GM13976 (cell line): ENCODE measurements at regions not wholly inside any gene's neighbourhood (a gene's known extent, or its start where the extent isn't known, plus 50 kb on each side); places are given as distances from the start of the nearest gene placed in this dataset.
"Not testable (repeated sequence)": the region's sequence is repeated elsewhere in the genome, so short reads cannot be mapped to it uniquely, and the experiment has no call there.

Source experiments
- DNase-seq: peaks from one replicate; pipeline ENCODE4 v3.0.0; 2012; ENCODE audit warnings: low spot score
- in situ Hi-C: fragments of 300-500 bp; cut with MboI; formaldehyde crosslinking; loops from one replicate; pipeline ENCODE4 v1.12.0; 2022; ENCODE audit warnings: low sequenced_read_pairs, mixed read lengths, inconsistent platforms; ENCODE audit not compliant: unreplicated experiment
- TF ChIP-seq, protein P1 (sequence below): IDR thresholded peaks from 2 replicates; pipeline ENCODE4 v1.5.1; 2012; ENCODE audit warnings: borderline replicate concordance, mild to moderate bottlenecking; ENCODE audit not compliant: insufficient read depth; ENCODE audit errors: extremely low read depth, missing control alignments, control extremely low read depth

DNA sequence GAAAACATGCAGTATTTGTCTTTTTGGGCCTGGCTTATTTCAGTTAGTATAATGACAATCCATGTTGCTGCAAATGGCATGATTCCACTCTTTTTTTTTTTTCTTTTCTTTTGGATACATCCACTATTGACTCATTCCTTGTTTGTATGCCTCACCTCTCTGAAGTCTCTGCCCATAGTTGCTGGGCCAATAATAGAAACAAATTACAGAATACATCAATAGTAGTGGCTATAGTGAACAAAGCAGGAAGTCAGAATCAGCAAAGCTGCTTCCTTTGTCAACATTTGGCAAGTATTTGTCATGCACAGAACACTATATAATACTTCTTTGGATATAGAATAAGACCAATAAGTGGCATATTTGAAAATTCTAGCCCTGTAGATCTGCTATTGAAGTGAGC lies 609.7 kb downstream of the STK39 start:
- TF ChIP-seq, protein P1, sequence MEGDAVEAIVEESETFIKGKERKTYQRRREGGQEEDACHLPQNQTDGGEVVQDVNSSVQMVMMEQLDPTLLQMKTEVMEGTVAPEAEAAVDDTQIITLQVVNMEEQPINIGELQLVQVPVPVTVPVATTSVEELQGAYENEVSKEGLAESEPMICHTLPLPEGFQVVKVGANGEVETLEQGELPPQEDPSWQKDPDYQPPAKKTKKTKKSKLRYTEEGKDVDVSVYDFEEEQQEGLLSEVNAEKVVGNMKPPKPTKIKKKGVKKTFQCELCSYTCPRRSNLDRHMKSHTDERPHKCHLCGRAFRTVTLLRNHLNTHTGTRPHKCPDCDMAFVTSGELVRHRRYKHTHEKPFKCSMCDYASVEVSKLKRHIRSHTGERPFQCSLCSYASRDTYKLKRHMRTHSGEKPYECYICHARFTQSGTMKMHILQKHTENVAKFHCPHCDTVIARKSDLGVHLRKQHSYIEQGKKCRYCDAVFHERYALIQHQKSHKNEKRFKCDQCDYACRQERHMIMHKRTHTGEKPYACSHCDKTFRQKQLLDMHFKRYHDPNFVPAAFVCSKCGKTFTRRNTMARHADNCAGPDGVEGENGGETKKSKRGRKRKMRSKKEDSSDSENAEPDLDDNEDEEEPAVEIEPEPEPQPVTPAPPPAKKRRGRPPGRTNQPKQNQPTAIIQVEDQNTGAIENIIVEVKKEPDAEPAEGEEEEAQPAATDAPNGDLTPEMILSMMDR: no peak
- no peak for DNase-seq
- in situ Hi-C loops: no loop called here

DNA sequence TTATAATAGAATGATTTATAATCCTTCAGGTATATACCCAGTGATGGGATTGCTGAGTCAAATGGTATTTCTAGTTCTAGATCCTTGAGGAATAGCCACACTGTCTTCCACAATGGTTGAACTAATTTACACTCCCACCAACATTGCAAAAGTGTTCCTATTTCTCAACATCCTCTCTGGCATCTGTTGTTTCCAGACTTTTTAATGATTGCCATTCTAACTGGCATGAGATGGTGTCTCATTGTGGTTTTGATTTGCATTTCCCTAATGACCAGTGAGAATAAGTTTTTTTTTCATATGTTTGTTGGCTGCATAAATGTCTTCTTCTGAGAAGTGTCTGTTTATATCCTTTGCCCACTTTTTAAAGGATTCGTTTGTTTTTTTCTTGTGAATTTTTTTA lies 615.1 kb downstream of the STK39 start:
- in situ Hi-C loops: not testable (repeated sequence)

DNA sequence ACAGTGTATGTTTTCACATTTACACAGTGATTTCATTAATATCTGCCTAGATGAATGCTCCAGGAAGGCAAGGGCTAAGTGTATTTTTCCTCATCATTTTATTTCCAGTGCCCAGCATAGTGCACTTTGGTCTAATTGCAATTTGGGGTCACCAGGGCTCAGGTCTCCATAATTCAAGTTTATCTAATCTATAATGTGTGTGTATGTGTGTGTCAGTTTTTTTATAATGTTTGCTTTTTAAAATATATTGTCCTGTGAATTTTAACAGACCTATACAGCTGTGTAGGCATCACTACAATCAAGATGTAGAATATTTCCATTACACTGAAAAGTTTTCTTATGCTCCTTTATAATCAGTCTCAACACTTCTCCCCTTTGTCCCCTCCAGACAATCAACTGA lies 620.4 kb downstream of the STK39 start:
- in situ Hi-C loops: no loop called here
- DNase-seq: no peak
- TF ChIP-seq, protein P1: no peak

More for the DNA sequence above, 615.1 kb downstream of the STK39 start:
- not testable (repeated sequence) for DNase-seq

DNA sequence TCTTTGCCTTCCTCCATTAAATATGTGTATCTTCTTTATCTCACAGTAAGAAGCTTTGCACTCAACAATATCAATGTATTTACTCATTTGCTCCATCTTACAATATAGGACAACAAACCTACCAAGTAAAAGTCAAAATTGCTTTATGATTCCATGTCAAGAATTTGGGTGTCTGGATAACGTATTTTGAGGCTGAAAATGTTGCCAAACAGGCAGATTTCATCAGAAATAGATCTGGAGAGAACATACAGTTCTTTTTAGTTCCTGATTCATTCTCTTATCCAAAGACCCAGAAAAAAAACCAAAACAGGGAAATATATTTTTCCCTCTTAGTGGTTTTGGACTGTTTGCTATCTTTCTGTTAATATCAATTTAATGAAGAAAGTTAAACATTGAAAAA lies 621.1 kb downstream of the STK39 start:
- TF ChIP-seq, protein P1: no peak
- no peak for DNase-seq
- in situ Hi-C loops: no loop called here

DNA sequence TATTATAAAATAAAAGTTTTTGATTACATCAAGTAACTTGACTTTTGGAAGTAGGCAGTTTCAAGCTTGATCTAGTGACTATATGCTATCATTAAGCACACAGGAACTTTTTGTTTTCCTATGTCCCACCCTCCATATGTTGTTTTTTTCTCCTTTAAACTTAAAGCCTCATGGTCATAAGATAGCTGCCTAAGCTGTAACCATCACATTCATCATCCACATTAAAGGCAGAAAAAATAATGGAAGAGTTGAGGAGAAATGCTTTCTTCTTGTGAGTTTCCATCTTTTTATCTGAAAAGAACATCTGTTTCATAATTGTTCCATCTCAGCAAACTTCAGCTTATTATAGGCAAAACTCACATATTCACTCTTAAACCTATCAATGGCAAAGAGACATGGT lies 630.4 kb downstream of the STK39 start:
- in situ Hi-C loops: no loop called here
- TF ChIP-seq, protein P1: no peak
- no peak for DNase-seq

DNA sequence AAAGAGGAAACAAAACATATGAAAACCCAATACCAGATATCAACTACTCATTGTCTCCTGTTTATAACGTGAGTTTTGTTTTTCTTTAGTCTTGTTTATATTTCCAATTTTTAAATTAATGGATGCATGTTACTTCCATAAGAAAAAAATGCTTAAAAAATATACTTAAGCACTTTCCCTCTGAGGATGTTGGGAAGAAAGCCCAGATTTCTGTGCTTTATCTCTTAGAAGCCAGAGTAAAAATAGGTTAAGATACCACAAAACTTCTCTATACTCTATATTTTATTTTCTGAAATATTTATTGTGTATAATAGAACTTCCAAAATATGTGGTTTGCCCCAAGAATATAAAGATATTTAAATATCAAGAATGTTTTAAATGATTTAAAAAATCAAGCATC lies 633.9 kb downstream of the STK39 start:
- in situ Hi-C loops: no loop called here

DNA sequence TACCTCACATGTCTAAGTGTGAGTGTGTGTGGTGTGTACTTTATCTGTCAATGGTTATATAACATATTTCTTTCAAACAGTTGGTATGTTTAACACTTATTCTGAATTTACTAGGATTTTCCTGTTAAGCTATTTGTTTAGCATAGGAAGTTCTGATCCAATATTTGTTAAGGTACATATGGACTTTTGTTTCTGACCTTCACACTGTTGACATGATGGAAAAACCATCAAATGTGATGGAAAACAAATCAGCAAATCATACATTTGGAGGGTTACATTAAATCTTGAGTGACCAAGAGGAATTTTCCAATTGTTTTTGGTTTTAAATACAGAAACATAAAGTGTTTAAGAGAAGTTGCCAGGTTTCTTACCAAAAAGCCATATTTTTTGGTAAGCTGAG lies 638.9 kb downstream of the STK39 start:
- in situ Hi-C loops: no loop called here
- TF ChIP-seq, protein P1: no peak
- no peak for DNase-seq

More for the DNA sequence above, 633.9 kb downstream of the STK39 start:
- TF ChIP-seq, protein P1: no peak
- DNase-seq: no peak

DNA sequence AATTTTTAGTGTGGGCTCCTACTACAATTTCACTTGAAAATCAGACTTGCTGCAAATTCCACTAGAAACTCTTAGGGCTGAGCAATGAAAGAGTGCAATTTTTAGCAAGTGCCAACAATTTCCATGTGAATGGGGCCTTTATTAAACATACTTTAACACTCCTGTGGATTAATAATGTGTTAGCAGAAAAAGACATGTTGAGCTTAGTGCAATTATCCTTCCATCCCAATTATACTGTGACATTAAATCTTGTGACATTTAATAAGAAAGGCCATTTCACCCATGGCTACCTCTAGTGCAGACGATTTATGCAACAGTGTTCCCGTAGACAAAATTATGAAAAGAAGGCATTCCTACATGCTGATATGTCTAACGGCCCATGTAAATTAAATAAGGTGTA lies 639.7 kb downstream of the STK39 start:
- no peak for DNase-seq
- TF ChIP-seq, protein P1: no peak
- in situ Hi-C loops: no loop called here
